ENCODE measurements at regions not wholly inside any gene's neighbourhood (a gene's known extent, or its start where the extent isn't known, plus 50 kb on each side); places are given as distances from the start of the nearest gene placed in this dataset.

DNA sequence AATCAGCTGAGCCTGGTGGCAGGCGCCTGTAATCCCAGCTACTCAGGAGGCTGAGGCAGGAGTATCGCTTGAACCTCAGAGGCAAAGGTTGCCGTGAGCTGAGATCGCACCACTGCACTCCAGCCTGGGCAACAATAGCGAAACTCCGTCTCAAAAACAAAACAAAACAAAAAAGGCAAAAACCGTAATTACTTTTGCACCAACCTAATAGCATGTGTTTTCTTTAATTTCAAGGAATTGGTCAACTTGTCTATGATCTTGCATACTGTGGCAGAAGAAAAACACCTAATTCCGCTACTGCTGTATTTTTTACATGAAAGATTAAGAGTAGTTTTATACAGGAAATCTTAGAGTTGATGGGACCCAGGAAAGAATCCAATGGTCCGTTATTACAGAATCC, 241.2 kb downstream of the COL4A1 start (continued):
- TF ChIP-seq, protein P1, sequence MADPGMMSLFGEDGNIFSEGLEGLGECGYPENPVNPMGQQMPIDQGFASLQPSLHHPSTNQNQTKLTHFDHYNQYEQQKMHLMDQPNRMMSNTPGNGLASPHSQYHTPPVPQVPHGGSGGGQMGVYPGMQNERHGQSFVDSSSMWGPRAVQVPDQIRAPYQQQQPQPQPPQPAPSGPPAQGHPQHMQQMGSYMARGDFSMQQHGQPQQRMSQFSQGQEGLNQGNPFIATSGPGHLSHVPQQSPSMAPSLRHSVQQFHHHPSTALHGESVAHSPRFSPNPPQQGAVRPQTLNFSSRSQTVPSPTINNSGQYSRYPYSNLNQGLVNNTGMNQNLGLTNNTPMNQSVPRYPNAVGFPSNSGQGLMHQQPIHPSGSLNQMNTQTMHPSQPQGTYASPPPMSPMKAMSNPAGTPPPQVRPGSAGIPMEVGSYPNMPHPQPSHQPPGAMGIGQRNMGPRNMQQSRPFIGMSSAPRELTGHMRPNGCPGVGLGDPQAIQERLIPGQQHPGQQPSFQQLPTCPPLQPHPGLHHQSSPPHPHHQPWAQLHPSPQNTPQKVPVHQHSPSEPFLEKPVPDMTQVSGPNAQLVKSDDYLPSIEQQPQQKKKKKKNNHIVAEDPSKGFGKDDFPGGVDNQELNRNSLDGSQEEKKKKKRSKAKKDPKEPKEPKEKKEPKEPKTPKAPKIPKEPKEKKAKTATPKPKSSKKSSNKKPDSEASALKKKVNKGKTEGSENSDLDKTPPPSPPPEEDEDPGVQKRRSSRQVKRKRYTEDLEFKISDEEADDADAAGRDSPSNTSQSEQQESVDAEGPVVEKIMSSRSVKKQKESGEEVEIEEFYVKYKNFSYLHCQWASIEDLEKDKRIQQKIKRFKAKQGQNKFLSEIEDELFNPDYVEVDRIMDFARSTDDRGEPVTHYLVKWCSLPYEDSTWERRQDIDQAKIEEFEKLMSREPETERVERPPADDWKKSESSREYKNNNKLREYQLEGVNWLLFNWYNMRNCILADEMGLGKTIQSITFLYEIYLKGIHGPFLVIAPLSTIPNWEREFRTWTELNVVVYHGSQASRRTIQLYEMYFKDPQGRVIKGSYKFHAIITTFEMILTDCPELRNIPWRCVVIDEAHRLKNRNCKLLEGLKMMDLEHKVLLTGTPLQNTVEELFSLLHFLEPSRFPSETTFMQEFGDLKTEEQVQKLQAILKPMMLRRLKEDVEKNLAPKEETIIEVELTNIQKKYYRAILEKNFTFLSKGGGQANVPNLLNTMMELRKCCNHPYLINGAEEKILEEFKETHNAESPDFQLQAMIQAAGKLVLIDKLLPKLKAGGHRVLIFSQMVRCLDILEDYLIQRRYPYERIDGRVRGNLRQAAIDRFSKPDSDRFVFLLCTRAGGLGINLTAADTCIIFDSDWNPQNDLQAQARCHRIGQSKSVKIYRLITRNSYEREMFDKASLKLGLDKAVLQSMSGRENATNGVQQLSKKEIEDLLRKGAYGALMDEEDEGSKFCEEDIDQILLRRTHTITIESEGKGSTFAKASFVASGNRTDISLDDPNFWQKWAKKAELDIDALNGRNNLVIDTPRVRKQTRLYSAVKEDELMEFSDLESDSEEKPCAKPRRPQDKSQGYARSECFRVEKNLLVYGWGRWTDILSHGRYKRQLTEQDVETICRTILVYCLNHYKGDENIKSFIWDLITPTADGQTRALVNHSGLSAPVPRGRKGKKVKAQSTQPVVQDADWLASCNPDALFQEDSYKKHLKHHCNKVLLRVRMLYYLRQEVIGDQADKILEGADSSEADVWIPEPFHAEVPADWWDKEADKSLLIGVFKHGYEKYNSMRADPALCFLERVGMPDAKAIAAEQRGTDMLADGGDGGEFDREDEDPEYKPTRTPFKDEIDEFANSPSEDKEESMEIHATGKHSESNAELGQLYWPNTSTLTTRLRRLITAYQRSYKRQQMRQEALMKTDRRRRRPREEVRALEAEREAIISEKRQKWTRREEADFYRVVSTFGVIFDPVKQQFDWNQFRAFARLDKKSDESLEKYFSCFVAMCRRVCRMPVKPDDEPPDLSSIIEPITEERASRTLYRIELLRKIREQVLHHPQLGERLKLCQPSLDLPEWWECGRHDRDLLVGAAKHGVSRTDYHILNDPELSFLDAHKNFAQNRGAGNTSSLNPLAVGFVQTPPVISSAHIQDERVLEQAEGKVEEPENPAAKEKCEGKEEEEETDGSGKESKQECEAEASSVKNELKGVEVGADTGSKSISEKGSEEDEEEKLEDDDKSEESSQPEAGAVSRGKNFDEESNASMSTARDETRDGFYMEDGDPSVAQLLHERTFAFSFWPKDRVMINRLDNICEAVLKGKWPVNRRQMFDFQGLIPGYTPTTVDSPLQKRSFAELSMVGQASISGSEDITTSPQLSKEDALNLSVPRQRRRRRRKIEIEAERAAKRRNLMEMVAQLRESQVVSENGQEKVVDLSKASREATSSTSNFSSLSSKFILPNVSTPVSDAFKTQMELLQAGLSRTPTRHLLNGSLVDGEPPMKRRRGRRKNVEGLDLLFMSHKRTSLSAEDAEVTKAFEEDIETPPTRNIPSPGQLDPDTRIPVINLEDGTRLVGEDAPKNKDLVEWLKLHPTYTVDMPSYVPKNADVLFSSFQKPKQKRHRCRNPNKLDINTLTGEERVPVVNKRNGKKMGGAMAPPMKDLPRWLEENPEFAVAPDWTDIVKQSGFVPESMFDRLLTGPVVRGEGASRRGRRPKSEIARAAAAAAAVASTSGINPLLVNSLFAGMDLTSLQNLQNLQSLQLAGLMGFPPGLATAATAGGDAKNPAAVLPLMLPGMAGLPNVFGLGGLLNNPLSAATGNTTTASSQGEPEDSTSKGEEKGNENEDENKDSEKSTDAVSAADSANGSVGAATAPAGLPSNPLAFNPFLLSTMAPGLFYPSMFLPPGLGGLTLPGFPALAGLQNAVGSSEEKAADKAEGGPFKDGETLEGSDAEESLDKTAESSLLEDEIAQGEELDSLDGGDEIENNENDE (IDR thresholded peaks at IDR 0.05; ENCODE audit: insufficient replicate concordance, low read length) = no peak

Data from H1 (cell line).